Natural killer cell treated with Interleukin-12 subunit alpha and Interleukin-12 subunit beta and Interleukin-15 and Interleukin-18, amount 100 ng/mL, for 72 hours (primary cell): ENCODE measurements at regions not wholly inside any gene's neighbourhood (a gene's known extent, or its start where the extent isn't known, plus 50 kb on each side); places are given as distances from the start of the nearest gene placed in this dataset.
"Not testable (repeated sequence)": the region's sequence is repeated elsewhere in the genome, so short reads cannot be mapped to it uniquely, and the experiment has no call there.

ENCODE experiments used
- ATAC-seq, 2 donors: fragments of 150-1000 bp; cut with Tn5 transposase in 1 of 2; sonication (Bioruptor Pico), chemical (Tn5 transposase) in 1 of 2; 2 replicates each; pipeline ENCODE4 v1.10.0; 2021
- DNase-seq: peaks from one replicate; pipeline ENCODE4 v3.0.0; 2022; ENCODE audit warnings: low spot score
- H3K27ac Mint-ChIP-seq, 2 donors: 1 replicate in 1 of 2; 2 replicates in 1 of 2; pipeline ENCODE4 v1.8.0; 2022; ENCODE audit warnings: mixed read lengths in 2 of 2, mild to moderate bottlenecking in 1 of 2, moderate library complexity in 1 of 2
- H3K27me3 Mint-ChIP-seq, 2 donors: 1 replicate in 1 of 2; 2 replicates in 1 of 2; pipeline ENCODE4 v1.8.0; 2022; ENCODE audit warnings: mixed read lengths in 2 of 2
- H3K36me3 Mint-ChIP-seq: one replicate; pipeline ENCODE4 v1.8.0; 2022; ENCODE audit warnings: mixed read lengths
- H3K4me1 Mint-ChIP-seq, 2 donors: 1 replicate in 1 of 2; 2 replicates in 1 of 2; pipeline ENCODE4 v1.8.0; 2022; ENCODE audit warnings: low read depth in 2 of 2, mixed read lengths in 2 of 2, mild to moderate bottlenecking in 1 of 2
- H3K4me3 Mint-ChIP-seq: one replicate; pipeline ENCODE4 v1.8.0; 2022; ENCODE audit warnings: mixed read lengths
- H3K9me3 Mint-ChIP-seq: 2 replicates; pipeline ENCODE4 v1.8.0; 2022; ENCODE audit warnings: mixed read lengths

- not testable (repeated sequence) for DNase-seq, H3K36me3 Mint-ChIP-seq, H3K9me3 Mint-ChIP-seq, ATAC-seq
- Mint-ChIP-seq H3K27me3 (peaks cover 0 to 41% of the 10 kb centered on the region in 2 donors), H3K4me3 (peak overlapping the region; percentile 75), H3K4me1 (peaks cover 29 to 34% of the 10 kb centered on the region in 2 donors), H3K27ac (peak overlapping the region in 1 of 2 donors; percentile 23)
Observed at GRCh38 chr1:148361427-148362215, 121.5 kb downstream of the PPIAL4G start.

GRCh38 chr1:148357037-148357436, 126.1 kb downstream of the PPIAL4G start:
- DNase-seq, result no peak
- Mint-ChIP-seq H3K4me1 (peaks cover 9% of the 10 kb centered on the region in 2 donors), H3K27ac (no peak overlapping the region), H3K4me3 (no peak overlapping the region), H3K36me3 (no peaks in the 10 kb centered on the region), H3K27me3 (peaks cover 20 to 39% of the 10 kb centered on the region in 2 donors), H3K9me3 (no peaks in the 10 kb centered on the region)
- no peak for ATAC-seq

- no peak overlapping the region for H3K4me3 Mint-ChIP-seq
- DNase-seq (no peak), ATAC-seq (no peak)
- H3K9me3 Mint-ChIP-seq, result no peaks in the 10 kb centered on the region
- H3K27ac Mint-ChIP-seq, result no peak overlapping the region
- H3K4me1 Mint-ChIP-seq, result no peaks in the 10 kb centered on the region
- no peaks in the 10 kb centered on the region for H3K36me3 Mint-ChIP-seq
- H3K27me3 Mint-ChIP-seq, result peaks cover 31 to 41% of the 10 kb centered on the region in 2 donors
Observed at GRCh38 chr1:148355976-148356375, 127.1 kb downstream of the PPIAL4G start.

- Mint-ChIP-seq H3K27ac (no peak overlapping the region), H3K27me3 (peaks cover 41 to 47% of the 10 kb centered on the region in 2 donors), H3K4me1 (no peaks in the 10 kb centered on the region), H3K4me3 (no peak overlapping the region), H3K9me3 (no peaks in the 10 kb centered on the region), H3K36me3 (no peaks in the 10 kb centered on the region)
- ATAC-seq (no peak), DNase-seq (no peak)
Observed at GRCh38 chr1:148354913-148355308, 128.2 kb downstream of the PPIAL4G start.

GRCh38 chr1:148354284-148354912, 128.7 kb downstream of the PPIAL4G start:
- ATAC-seq, result no peak
- DNase-seq, result no peak
- Mint-ChIP-seq H3K27ac (no peak overlapping the region), H3K4me1 (no peaks in the 10 kb centered on the region), H3K36me3 (no peaks in the 10 kb centered on the region), H3K4me3 (peak overlapping the region; percentile 22), H3K27me3 (peaks cover 46 to 50% of the 10 kb centered on the region in 2 donors), H3K9me3 (no peaks in the 10 kb centered on the region)

GRCh38 chr1:148353461-148354283, 129.4 kb downstream of the PPIAL4G start:
- ATAC-seq, result peak; percentile 74 to 88
- Mint-ChIP-seq H3K4me3 (peak overlapping the region; percentile 22), H3K4me1 (no peaks in the 10 kb centered on the region), H3K36me3 (peaks cover 5% of the 10 kb centered on the region), H3K9me3 (no peaks in the 10 kb centered on the region), H3K27me3 (peaks cover 53 to 57% of the 10 kb centered on the region in 2 donors), H3K27ac (peak overlapping the region in 1 of 2 donors; percentile 28)
- no peak for DNase-seq

- Mint-ChIP-seq H3K4me3 (no peak overlapping the region), H3K36me3 (peaks cover 6% of the 10 kb centered on the region), H3K27me3 (peaks cover 55 to 57% of the 10 kb centered on the region in 2 donors), H3K4me1 (no peaks in the 10 kb centered on the region), H3K27ac (no peak overlapping the region), H3K9me3 (no peaks in the 10 kb centered on the region)
- ATAC-seq, result no peak
- no peak for DNase-seq
Observed at GRCh38 chr1:148352470-148353053, 130.5 kb downstream of the PPIAL4G start.

- H3K4me3 Mint-ChIP-seq, result no peak overlapping the region
- H3K27ac Mint-ChIP-seq, result no peak overlapping the region
- peaks cover 0 to 4% of the 10 kb centered on the region in 2 donors for H3K4me1 Mint-ChIP-seq
- ATAC-seq (no peak), DNase-seq (no peak)
- H3K36me3 Mint-ChIP-seq, result peaks cover 6% of the 10 kb centered on the region
- peaks cover 47 to 56% of the 10 kb centered on the region in 2 donors for H3K27me3 Mint-ChIP-seq
- H3K9me3 Mint-ChIP-seq, result no peaks in the 10 kb centered on the region
Observed at GRCh38 chr1:148347781-148348180, 135.3 kb downstream of the PPIAL4G start.

GRCh38 chr1:148345659-148346151, 137.4 kb downstream of the PPIAL4G start:
- H3K36me3 Mint-ChIP-seq, H3K9me3 Mint-ChIP-seq, DNase-seq, H3K27ac Mint-ChIP-seq, H3K4me1 Mint-ChIP-seq, H3K4me3 Mint-ChIP-seq, ATAC-seq: not testable (repeated sequence)
- H3K27me3 Mint-ChIP-seq, result peaks cover 36% of the 10 kb centered on the region in 2 donors

- not testable (repeated sequence) for H3K9me3 Mint-ChIP-seq, ATAC-seq, H3K4me3 Mint-ChIP-seq, H3K27ac Mint-ChIP-seq, H3K36me3 Mint-ChIP-seq, DNase-seq, H3K4me1 Mint-ChIP-seq
- peaks cover 26 to 27% of the 10 kb centered on the region in 2 donors for H3K27me3 Mint-ChIP-seq
Observed at GRCh38 chr1:148344651-148345050, 138.5 kb downstream of the PPIAL4G start.

- H3K4me1 Mint-ChIP-seq, result peaks cover 2 to 12% of the 10 kb centered on the region in 2 donors
- not testable (repeated sequence) for H3K9me3 Mint-ChIP-seq, H3K4me3 Mint-ChIP-seq, H3K36me3 Mint-ChIP-seq, H3K27ac Mint-ChIP-seq, ATAC-seq, DNase-seq
- peaks cover 12 to 20% of the 10 kb centered on the region in 2 donors for H3K27me3 Mint-ChIP-seq
Observed at GRCh38 chr1:148341729-148342128, 141.4 kb downstream of the PPIAL4G start.

- Mint-ChIP-seq H3K27me3 (peaks cover 0 to 16% of the 10 kb centered on the region in 2 donors), H3K27ac (peak overlapping the region in 1 of 2 donors; percentile 96), H3K4me1 (peaks cover 20 to 26% of the 10 kb centered on the region in 2 donors)
- H3K9me3 Mint-ChIP-seq, DNase-seq, ATAC-seq, H3K36me3 Mint-ChIP-seq, H3K4me3 Mint-ChIP-seq: not testable (repeated sequence)
Observed at GRCh38 chr1:148336121-148336918, 146.8 kb downstream of the PPIAL4G start.
